ENCODE measurements at regions not wholly inside any gene's neighbourhood (a gene's known extent, or its start where the extent isn't known, plus 50 kb on each side); places are given as distances from the start of the nearest gene placed in this dataset.

DNA sequence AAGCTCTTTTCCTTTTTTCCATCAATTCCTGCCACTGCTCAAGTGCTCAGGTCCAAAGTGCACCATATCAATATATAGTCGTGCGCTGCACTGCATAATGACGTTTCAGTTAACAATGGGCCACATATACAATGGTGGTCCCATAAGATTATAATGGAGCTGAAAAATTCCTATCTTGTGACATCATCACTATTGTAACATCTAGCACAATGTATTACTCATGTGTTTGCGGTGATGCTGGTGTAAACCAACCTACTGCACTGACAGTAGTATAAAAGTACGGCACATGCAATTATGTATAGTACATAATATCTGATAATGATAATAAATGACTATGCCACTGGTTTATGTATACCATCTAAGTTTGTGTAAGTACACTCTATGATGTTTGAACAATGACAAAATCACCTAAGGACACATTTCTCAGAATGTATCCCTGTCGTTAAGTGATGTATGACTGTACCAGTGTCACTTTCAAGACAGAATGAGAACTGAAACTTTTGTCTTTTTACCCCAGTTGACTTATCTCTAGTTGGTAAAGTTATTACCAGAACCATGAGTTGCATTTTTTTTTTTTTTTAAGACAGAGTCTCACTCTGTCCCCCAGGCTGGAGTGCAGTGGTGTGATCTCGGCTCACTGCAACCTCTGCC lies 53.7 kb upstream of the INSM2 start:
- TF ChIP-seq, protein P1, sequence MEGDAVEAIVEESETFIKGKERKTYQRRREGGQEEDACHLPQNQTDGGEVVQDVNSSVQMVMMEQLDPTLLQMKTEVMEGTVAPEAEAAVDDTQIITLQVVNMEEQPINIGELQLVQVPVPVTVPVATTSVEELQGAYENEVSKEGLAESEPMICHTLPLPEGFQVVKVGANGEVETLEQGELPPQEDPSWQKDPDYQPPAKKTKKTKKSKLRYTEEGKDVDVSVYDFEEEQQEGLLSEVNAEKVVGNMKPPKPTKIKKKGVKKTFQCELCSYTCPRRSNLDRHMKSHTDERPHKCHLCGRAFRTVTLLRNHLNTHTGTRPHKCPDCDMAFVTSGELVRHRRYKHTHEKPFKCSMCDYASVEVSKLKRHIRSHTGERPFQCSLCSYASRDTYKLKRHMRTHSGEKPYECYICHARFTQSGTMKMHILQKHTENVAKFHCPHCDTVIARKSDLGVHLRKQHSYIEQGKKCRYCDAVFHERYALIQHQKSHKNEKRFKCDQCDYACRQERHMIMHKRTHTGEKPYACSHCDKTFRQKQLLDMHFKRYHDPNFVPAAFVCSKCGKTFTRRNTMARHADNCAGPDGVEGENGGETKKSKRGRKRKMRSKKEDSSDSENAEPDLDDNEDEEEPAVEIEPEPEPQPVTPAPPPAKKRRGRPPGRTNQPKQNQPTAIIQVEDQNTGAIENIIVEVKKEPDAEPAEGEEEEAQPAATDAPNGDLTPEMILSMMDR (IDR thresholded peaks at IDR 0.05; ENCODE audit: low read depth, low read length), result no peak
- Histone ChIP-seq H3K4me3 (no peak overlapping the region), H3K9me3 (ENCODE audit: low read depth) (no peaks in the 10 kb centered on the region), H3K27ac (no peak overlapping the region), H3K27me3 (no peaks in the 10 kb centered on the region), H3K4me1 (ENCODE audit: low read depth) (peaks cover 9% of the 10 kb centered on the region), H3K36me3 (no peaks in the 10 kb centered on the region)
- DNase-seq (ENCODE audit: low read depth in 1 of 2, low spot score in 1 of 2), result peak in 1 of 2 donors; percentile 7

DNA sequence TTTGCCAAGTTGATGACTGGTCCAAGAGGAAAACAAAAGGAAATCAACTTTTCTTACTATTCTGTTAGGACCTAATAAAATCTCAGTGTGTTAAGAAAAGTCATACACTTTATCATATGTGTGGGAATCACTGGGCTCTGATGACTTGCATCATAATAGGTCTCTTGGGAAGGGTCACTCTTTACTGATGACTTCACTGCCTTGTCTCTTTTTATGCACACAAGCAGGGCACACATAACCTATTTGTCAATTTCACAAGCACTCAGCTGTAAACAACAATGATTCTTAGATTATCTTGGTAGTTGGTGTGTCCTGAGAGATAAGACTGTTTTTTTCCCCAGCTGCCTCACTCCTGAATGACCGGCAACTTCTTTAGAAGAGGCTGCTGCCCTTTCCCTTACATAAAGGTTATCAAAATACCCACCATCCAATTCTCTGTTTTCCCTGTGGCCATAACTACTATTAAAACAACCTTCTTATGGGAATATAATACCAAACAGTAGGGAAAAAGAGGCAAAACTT lies 50.9 kb upstream of the INSM2 start:
- TF ChIP-seq, protein P1 (IDR thresholded peaks at IDR 0.05; ENCODE audit: low read depth, low read length), result no peak

More for the DNA sequence above, 50.9 kb upstream of the INSM2 start:
- DNase-seq (ENCODE audit: low read depth in 1 of 2, low spot score in 1 of 2), result no peak
- H3K36me3 ChIP-seq, result no peaks in the 10 kb centered on the region
- no peak overlapping the region for H3K4me3 ChIP-seq
- H3K9me3 ChIP-seq (ENCODE audit: low read depth), result no peaks in the 10 kb centered on the region
- peaks cover 9% of the 10 kb centered on the region for H3K4me1 ChIP-seq (ENCODE audit: low read depth)
- no peak overlapping the region for H3K27ac ChIP-seq
- no peaks in the 10 kb centered on the region for H3K27me3 ChIP-seq

Measured in cardiac muscle cell (in vitro differentiated cells and primary cell).